Transverse colon (tissue), 4 donors: ENCODE measurements at regions not wholly inside any gene's neighbourhood (a gene's known extent, or its start where the extent isn't known, plus 50 kb on each side); places are given as distances from the start of the nearest gene placed in this dataset.

Experiments used
- CTCF ChIP-seq, 5 experiments: fragments of 200-600 bp in 3 of 5; fragments of 450-650 bp in 2 of 5; sonication (generic) in 3 of 5; IDR thresholded peaks; 1 replicate in 2 of 5; 2 replicates in 3 of 5; pipeline ENCODE4 v1.5.1; 2016 to 2017; ENCODE audit warnings: antibody characterized with exemption in 5 of 5, inconsistent platforms in 3 of 5, mild to moderate bottlenecking in 2 of 5, moderate library complexity in 1 of 5
- EP300 ChIP-seq: sonication (generic); formaldehyde crosslinking; IDR thresholded peaks from one replicate; pipeline ENCODE4 v1.6.1; 2017; ENCODE audit warnings: antibody characterized with exemption, low read depth
- POLR2A ChIP-seq: fragments of 450-650 bp; IDR thresholded peaks from one replicate; pipeline ENCODE4 v1.6.1; 2016; ENCODE audit warnings: antibody characterized with exemption, mild to moderate bottlenecking, moderate library complexity
- POLR2AphosphoS5 ChIP-seq, 3 donors: sonication (generic); formaldehyde crosslinking; IDR thresholded peaks; one replicate each; pipeline ENCODE4 v1.6.1; 2016; ENCODE audit warnings: antibody characterized with exemption in 3 of 3

- no peak for TF ChIP-seq POLR2AphosphoS5 (IDR thresholded peaks at IDR 0.05)
- TF ChIP-seq CTCF (IDR thresholded peaks at IDR 0.05) = no peak
- no peak for TF ChIP-seq POLR2A
- no peak for TF ChIP-seq EP300
Measured at GRCh38 chr11:26905368-26905767, 88.5 kb upstream of the FIBIN start.
